Fibroblast of mammary gland (primary cell): ENCODE measurements at regions not wholly inside any gene's neighbourhood (a gene's known extent, or its start where the extent isn't known, plus 50 kb on each side); places are given as distances from the start of the nearest gene placed in this dataset.

Experiments
- DNase-seq: peaks from one replicate; pipeline ENCODE4 v3.0.0-alpha.2; 2010; ENCODE audit warnings: low read depth
- H3K4me3 ChIP-seq: 2 replicates; pipeline ENCODE4 v1.5.1; 2011; ENCODE audit warnings: low read depth, mild to moderate bottlenecking, low read length, moderate library complexity; ENCODE audit not compliant: control insufficient read depth
- TF ChIP-seq, protein P1 (sequence below): conservative IDR thresholded peaks from 2 replicates; pipeline ENCODE4 v1.5.1; 2011; ENCODE audit warnings: low read depth, low read length, inconsistent platforms; ENCODE audit not compliant: control insufficient read depth, insufficient read depth

DNA sequence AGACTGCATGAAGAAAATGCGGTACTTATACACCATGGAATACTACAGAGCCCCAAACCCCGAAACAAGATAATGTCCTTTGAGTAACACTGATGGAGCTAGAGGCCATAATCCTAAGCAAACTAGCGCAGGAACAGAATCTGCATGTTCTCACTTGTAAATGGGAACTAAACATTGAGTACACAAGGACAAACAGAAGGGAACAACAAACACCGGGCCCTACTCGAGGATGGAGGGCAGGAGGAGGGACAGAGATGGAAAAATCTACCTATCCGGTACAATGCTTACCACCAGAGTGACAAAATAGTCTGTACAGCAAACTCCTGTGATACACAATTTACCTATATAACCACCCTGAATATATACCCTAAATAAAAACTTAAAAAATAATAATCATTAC is 507.9 kb downstream of the IPMK start:
- DNase-seq, result no peak
- TF ChIP-seq, protein P1, sequence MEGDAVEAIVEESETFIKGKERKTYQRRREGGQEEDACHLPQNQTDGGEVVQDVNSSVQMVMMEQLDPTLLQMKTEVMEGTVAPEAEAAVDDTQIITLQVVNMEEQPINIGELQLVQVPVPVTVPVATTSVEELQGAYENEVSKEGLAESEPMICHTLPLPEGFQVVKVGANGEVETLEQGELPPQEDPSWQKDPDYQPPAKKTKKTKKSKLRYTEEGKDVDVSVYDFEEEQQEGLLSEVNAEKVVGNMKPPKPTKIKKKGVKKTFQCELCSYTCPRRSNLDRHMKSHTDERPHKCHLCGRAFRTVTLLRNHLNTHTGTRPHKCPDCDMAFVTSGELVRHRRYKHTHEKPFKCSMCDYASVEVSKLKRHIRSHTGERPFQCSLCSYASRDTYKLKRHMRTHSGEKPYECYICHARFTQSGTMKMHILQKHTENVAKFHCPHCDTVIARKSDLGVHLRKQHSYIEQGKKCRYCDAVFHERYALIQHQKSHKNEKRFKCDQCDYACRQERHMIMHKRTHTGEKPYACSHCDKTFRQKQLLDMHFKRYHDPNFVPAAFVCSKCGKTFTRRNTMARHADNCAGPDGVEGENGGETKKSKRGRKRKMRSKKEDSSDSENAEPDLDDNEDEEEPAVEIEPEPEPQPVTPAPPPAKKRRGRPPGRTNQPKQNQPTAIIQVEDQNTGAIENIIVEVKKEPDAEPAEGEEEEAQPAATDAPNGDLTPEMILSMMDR, result no peak

DNA sequence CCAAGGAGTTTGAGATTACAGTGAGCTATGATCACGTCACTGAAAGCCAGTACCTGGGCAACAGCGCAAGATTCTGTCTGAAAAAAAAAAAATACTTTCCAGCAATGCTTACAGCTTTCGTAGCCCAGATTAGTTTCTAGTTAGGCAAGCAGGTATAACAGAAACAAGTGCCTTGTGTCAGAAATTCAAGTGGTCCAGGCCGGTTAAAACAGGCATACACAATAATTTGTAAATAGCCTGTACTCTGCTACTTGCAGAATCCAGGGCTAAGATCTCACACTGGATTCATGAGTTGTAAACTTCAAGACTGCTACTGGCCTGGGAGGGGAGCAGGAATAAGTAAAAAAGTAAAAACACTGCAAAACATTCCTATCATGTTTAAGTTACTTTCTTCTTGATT is 512.9 kb downstream of the IPMK start:
- TF ChIP-seq, protein P1, result no peak
- H3K4me3 ChIP-seq, result no peak overlapping the region
- no peak for DNase-seq

More for the DNA sequence above, 507.9 kb downstream of the IPMK start:
- no peak overlapping the region for H3K4me3 ChIP-seq

DNA sequence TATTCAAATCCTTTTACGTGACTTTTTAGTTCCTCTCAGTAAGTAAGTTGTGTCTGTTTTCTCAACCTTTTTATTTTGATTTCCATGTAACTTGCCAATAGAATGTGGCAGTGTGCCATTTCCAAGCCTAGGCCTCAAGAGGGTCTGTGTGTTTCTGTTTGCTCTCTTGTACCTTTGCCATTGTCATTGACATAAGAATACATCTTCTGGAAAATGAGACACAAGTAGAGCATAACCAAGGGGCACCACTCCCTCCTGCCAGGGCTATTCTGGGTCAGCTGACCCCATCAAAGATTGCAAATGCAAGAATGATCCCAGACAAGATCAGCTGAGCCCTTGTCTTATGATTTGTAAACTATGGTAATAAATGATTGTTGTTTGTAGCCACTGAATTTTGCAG is 524.0 kb downstream of the IPMK start:
- no peak for DNase-seq
- H3K4me3 ChIP-seq, result no peak overlapping the region
- TF ChIP-seq, protein P1, result no peak

DNA sequence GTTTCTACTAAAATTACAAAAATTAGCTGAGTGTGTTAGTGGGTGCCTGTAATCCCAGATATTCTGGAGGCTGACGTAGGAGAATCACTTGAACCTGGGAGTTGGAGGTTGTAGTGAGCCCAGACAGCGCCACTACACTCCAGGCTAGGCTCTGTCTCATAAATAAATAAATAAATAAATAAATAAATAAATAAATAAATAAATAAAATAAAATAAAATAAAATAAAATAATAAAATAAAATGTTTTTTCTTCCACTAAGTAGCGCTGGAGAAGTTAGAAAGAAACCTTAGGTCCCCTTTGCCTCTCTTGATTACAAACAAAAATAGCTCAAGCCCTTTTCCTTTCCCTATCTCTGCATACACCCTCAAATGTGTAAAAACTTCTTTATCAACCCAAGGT is 525.9 kb downstream of the IPMK start:
- H3K4me3 ChIP-seq, result no peak overlapping the region
- DNase-seq, result no peak

DNA sequence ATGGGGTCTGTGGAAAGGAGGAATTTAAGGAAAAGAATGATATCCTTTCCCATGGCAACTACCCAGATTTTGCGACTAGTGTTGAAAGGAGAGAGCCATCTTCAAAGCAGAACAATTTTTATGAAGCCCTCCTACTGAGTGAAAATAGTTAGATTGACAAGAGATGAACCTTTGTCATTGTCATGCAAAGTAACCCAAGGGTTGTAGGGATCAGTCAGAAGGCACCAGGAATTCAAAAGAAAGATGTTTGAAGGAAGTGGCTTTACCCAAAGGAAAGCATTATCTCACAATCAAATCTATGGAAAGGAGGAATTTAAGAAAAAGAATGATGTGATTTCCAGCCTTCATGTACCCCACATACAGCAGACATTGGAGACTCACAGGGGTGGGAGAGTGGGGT is 544.4 kb downstream of the IPMK start:
- DNase-seq, result no peak
- no peak overlapping the region for H3K4me3 ChIP-seq
- TF ChIP-seq, protein P1, result no peak

More for the DNA sequence above, 525.9 kb downstream of the IPMK start:
- TF ChIP-seq, protein P1, result no peak

DNA sequence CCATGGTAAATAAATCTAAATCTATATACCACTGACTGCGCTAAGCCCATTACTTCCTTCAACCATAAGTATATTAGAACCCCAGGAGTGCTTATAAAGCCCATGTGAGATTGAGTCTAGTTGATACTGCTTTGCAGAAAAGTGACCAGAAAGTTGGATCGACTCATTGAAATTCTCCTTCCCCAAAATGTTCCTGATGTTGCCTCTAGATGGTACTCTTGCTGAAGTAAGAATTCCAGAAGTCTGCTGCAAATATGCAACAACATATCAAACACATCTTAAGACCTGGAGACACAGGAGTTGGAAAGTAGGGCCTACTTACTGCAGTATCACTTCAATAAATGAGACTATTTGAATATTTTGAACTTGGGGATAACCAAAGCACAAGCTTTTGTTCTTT is 550.8 kb downstream of the IPMK start:
- DNase-seq, result peak; percentile 42
- TF ChIP-seq, protein P1, result peak; percentile 47
- no peak overlapping the region for H3K4me3 ChIP-seq

DNA sequence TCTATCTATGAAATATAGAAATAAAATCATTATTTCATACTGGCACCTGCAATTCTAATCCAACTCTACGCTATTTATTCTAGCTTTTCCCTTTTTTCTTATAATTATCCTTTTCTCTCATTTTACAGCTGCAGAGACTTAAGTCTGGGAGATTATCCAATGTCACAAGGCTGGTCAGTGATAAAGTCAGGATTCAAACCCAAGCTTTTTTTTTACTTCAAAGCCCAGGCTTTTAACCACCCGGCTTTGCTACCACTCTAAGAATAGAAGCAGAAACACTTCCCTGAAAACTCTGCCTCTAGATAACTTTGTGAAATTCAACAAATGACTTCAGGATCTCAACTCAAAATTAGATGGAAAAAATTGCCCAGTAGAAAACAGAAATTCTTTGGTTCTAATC is 552.5 kb downstream of the IPMK start:
- TF ChIP-seq, protein P1, result no peak
- H3K4me3 ChIP-seq, result no peak overlapping the region
- DNase-seq, result no peak
